ENCODE measurements at regions not wholly inside any gene's neighbourhood (a gene's known extent, or its start where the extent isn't known, plus 50 kb on each side); places are given as distances from the start of the nearest gene placed in this dataset.

DNA sequence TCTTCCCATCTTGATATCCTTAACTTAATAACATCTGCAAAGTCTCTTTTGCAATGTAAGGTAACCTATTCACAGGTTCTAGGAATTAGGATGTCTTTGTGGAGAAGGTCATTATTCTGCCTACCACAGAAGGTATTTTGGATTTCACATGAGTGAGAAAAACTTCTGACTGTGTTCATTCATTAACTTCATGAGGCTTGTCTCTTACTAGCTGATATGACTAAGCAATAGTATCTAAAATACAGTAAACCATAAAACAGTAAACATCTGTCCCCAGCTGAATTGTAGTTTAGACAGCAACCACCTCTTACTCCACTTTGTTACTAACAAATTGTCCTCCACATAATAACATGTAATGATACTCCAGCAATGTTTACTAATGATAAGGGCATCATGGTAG lies 198.1 kb downstream of the SEC23A start:
- H3K4me3 ChIP-seq: no peak overlapping the region
- H3K9me2 ChIP-seq (replicated peaks; ENCODE audit: insufficient read depth): no peaks in the 10 kb centered on the region
- H3K36me3 ChIP-seq (replicated peaks; ENCODE audit: insufficient read depth, low read depth): no peaks in the 10 kb centered on the region
- no peak overlapping the region for H3K27ac ChIP-seq
- no peak overlapping the region for H3K4me2 ChIP-seq
- H3K79me2 ChIP-seq: no peaks in the 10 kb centered on the region
- TF ChIP-seq CTCF (IDR thresholded peaks at IDR 0.05; ENCODE audit: poor library complexity): no peak
- no peak for TF ChIP-seq EZH2 (IDR thresholded peaks at IDR 0.05; ENCODE audit: borderline replicate concordance)
- TF ChIP-seq EZH2phosphoT487 (IDR thresholded peaks at IDR 0.05; ENCODE audit: low read depth, severe bottlenecking, unreplicated experiment): no peak
- peaks cover 3% of the 10 kb centered on the region for H3K4me1 ChIP-seq (ENCODE audit: insufficient read depth)
- H2AFZ ChIP-seq: no peak overlapping the region
- no peaks in the 10 kb centered on the region for H4K20me1 ChIP-seq (ENCODE audit: insufficient read depth, poor library complexity, severe bottlenecking)
- H3K9me3 ChIP-seq (ENCODE audit: low read depth): no peaks in the 10 kb centered on the region
- H3K27me3 ChIP-seq: no peaks in the 10 kb centered on the region
- no peak for DNase-seq (ENCODE audit: low spot score)

DNA sequence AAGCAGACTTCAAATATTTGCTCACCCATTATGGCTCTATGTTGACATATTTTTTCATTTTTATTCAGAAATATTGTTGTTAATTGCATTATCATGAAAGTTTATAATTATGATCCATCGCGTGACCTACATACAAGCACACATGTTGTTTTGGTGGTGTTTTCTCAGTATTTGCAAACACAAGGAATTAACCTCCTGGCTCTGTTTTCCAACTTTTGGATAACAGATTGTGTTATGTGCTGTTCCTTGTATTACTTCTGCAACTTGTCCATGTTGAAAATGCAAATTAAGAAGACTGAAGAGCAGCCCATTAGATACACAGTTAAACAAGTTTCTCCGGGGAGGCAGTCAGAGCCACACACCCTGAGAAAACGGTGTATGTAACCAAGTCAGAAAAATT lies 201.2 kb downstream of the SEC23A start:
- no peaks in the 10 kb centered on the region for H3K36me3 ChIP-seq (replicated peaks; ENCODE audit: insufficient read depth, low read depth)
- H3K79me2 ChIP-seq: no peaks in the 10 kb centered on the region
- DNase-seq (ENCODE audit: low spot score): no peak
- no peak overlapping the region for H3K4me2 ChIP-seq
- 92% methylated on average over 4 of the region's 4 CpGs for WGBS (ENCODE audit: low lambda C conversion rate, missing lambda C conversion rate)
- no peak overlapping the region for H3K27ac ChIP-seq
- H3K9me2 ChIP-seq (replicated peaks; ENCODE audit: insufficient read depth): no peaks in the 10 kb centered on the region
- no peak for TF ChIP-seq EZH2phosphoT487 (IDR thresholded peaks at IDR 0.05; ENCODE audit: low read depth, severe bottlenecking, unreplicated experiment)
- no peak for TF ChIP-seq CTCF (IDR thresholded peaks at IDR 0.05; ENCODE audit: poor library complexity)
- TF ChIP-seq EZH2 (IDR thresholded peaks at IDR 0.05; ENCODE audit: borderline replicate concordance): no peak
- H3K4me1 ChIP-seq (ENCODE audit: insufficient read depth): peaks cover 3% of the 10 kb centered on the region
- H4K20me1 ChIP-seq (ENCODE audit: insufficient read depth, poor library complexity, severe bottlenecking): no peaks in the 10 kb centered on the region
- H2AFZ ChIP-seq: no peak overlapping the region
- H3K9me3 ChIP-seq (ENCODE audit: low read depth): no peaks in the 10 kb centered on the region
- no peaks in the 10 kb centered on the region for H3K27me3 ChIP-seq
- no peak overlapping the region for H3K4me3 ChIP-seq

DNA sequence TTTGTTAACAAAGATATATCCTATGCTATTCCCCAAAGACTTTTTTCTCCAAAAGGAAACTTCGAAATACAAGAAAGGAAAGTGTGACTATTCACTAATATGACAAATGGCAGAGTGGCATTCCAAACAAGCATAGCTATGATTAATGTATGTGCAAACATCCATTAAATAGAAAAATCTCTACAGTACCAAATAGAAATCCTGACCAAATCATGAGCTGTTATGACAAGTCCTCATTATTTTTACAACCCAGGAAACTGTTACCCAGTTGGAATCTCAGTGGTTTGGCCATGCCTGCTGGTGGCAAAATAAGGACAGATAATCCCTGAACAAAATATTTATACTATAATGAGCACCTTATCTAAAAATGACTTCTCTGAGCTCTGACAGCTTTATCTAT lies 202.1 kb downstream of the SEC23A start:
- Histone ChIP-seq H3K4me2 (no peak overlapping the region), H3K4me1 (ENCODE audit: insufficient read depth) (peaks cover 3% of the 10 kb centered on the region), H4K20me1 (ENCODE audit: insufficient read depth, poor library complexity, severe bottlenecking) (no peaks in the 10 kb centered on the region), H3K9me2 (replicated peaks; ENCODE audit: insufficient read depth) (no peaks in the 10 kb centered on the region), H3K27ac (no peak overlapping the region), H3K27me3 (no peaks in the 10 kb centered on the region), H3K79me2 (no peaks in the 10 kb centered on the region), H3K9me3 (ENCODE audit: low read depth) (no peaks in the 10 kb centered on the region), H3K4me3 (no peak overlapping the region), H2AFZ (no peak overlapping the region), H3K36me3 (replicated peaks; ENCODE audit: insufficient read depth, low read depth) (no peaks in the 10 kb centered on the region)
- DNase-seq (ENCODE audit: low spot score): no peak
- no peak for TF ChIP-seq EZH2 (IDR thresholded peaks at IDR 0.05; ENCODE audit: borderline replicate concordance)
- TF ChIP-seq EZH2phosphoT487 (IDR thresholded peaks at IDR 0.05; ENCODE audit: low read depth, severe bottlenecking, unreplicated experiment): no peak
- TF ChIP-seq CTCF (IDR thresholded peaks at IDR 0.05; ENCODE audit: poor library complexity): no peak
- WGBS (ENCODE audit: low lambda C conversion rate, missing lambda C conversion rate): 77% methylated on average over 1 of the region's 1 CpG

GRCh38 chr14:38887696-38888095 lies 215.3 kb downstream of the SEC23A start:
- no peaks in the 10 kb centered on the region for H3K79me2 ChIP-seq
- no peak overlapping the region for H3K4me3 ChIP-seq
- H3K4me2 ChIP-seq: no peak overlapping the region
- no peaks in the 10 kb centered on the region for H3K36me3 ChIP-seq (replicated peaks; ENCODE audit: insufficient read depth, low read depth)
- no peaks in the 10 kb centered on the region for H3K9me2 ChIP-seq (replicated peaks; ENCODE audit: insufficient read depth)
- DNase-seq (ENCODE audit: low spot score): no peak
- H3K4me1 ChIP-seq (ENCODE audit: insufficient read depth): no peaks in the 10 kb centered on the region
- H3K27ac ChIP-seq: no peak overlapping the region
- no peaks in the 10 kb centered on the region for H4K20me1 ChIP-seq (ENCODE audit: insufficient read depth, poor library complexity, severe bottlenecking)
- no peaks in the 10 kb centered on the region for H3K27me3 ChIP-seq
- TF ChIP-seq CTCF (IDR thresholded peaks at IDR 0.05; ENCODE audit: poor library complexity) (no peak), EZH2phosphoT487 (IDR thresholded peaks at IDR 0.05; ENCODE audit: low read depth, severe bottlenecking, unreplicated experiment) (no peak), EZH2 (IDR thresholded peaks at IDR 0.05; ENCODE audit: borderline replicate concordance) (no peak)
- no peak overlapping the region for H2AFZ ChIP-seq
- no peaks in the 10 kb centered on the region for H3K9me3 ChIP-seq (ENCODE audit: low read depth)
- 74% methylated on average over 2 of the region's 2 CpGs for WGBS (ENCODE audit: low lambda C conversion rate, missing lambda C conversion rate)
